CD4-positive, alpha-beta T cell treated with Interleukin-17A for 1 hour (primary cell): ENCODE measurements at regions not wholly inside any gene's neighbourhood (a gene's known extent, or its start where the extent isn't known, plus 50 kb on each side); places are given as distances from the start of the nearest gene placed in this dataset.

Experiments
- DNase-seq: peaks from one replicate; pipeline ENCODE4 v3.0.0-alpha.2; 2020

- no peak for DNase-seq
Observed at GRCh38 chr17:77722366-77722765, 236.1 kb upstream of the TNRC6C start.

GRCh38 chr17:77723071-77723908, 235.2 kb upstream of the TNRC6C start:
- no peak for DNase-seq

GRCh38 chr17:77723909-77724875, 234.3 kb upstream of the TNRC6C start:
- DNase-seq: no peak

GRCh38 chr17:77724876-77725615, 233.5 kb upstream of the TNRC6C start:
- DNase-seq: no peak

GRCh38 chr17:77725846-77726245, 232.7 kb upstream of the TNRC6C start:
- no peak for DNase-seq

GRCh38 chr17:77726549-77727006, 231.9 kb upstream of the TNRC6C start:
- no peak for DNase-seq

- no peak for DNase-seq
Observed at GRCh38 chr17:77727037-77727615, 231.4 kb upstream of the TNRC6C start.

GRCh38 chr17:77728474-77728795, 230.1 kb upstream of the TNRC6C start:
- no peak for DNase-seq

GRCh38 chr17:77728871-77729270, 229.6 kb upstream of the TNRC6C start:
- no peak for DNase-seq

- no peak for DNase-seq
Observed at GRCh38 chr17:77729587-77729986, 228.9 kb upstream of the TNRC6C start.

- no peak for DNase-seq
Observed at GRCh38 chr17:77730376-77730775, 228.1 kb upstream of the TNRC6C start.

- DNase-seq: no peak
Observed at GRCh38 chr17:77733576-77734296, 224.8 kb upstream of the TNRC6C start.

GRCh38 chr17:77734371-77735080, 224.0 kb upstream of the TNRC6C start:
- DNase-seq: no peak

GRCh38 chr17:77735081-77735565, 223.4 kb upstream of the TNRC6C start:
- DNase-seq: no peak

GRCh38 chr17:77735566-77736198, 222.8 kb upstream of the TNRC6C start:
- DNase-seq: no peak

GRCh38 chr17:77736199-77736585, 222.3 kb upstream of the TNRC6C start:
- DNase-seq: no peak

- DNase-seq: no peak
Observed at GRCh38 chr17:77736721-77737120, 221.8 kb upstream of the TNRC6C start.

- no peak for DNase-seq
Observed at GRCh38 chr17:77737442-77738265, 220.8 kb upstream of the TNRC6C start.

GRCh38 chr17:77738751-77739531, 219.6 kb upstream of the TNRC6C start:
- DNase-seq: no peak
